ENCODE measurements at regions not wholly inside any gene's neighbourhood (a gene's known extent, or its start where the extent isn't known, plus 50 kb on each side); places are given as distances from the start of the nearest gene placed in this dataset.
"Not testable (repeated sequence)": the region's sequence is repeated elsewhere in the genome, so short reads cannot be mapped to it uniquely, and the experiment has no call there.

DNA sequence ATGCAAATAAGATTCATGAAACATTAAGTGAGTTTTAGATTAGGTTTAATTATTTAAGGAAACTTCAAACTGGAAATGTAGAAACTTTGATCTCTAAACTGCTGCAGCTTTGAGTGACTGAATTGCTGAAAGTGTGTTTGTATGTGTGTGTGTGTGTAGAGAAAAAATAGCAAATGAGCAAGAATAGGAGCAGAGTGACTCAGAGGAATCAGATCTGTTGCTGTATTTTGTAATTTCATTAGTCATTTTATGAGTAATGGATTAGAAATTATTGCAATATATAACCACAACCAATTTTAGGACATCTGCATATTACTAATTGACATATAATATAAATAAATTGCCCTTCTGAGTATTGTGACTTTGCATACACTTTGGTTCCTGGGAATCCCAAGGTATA is 52.8 kb upstream of the SLC9A9 start:
- Histone ChIP-seq H3K27me3 (replicated peaks; ENCODE audit: control insufficient read depth, insufficient read depth, low read length) (no peaks in the 10 kb centered on the region), H3K4me1 (ENCODE audit: control insufficient read depth, insufficient read depth, low read length) (peaks cover 26% of the 10 kb centered on the region), H3K36me3 (ENCODE audit: control insufficient read depth, insufficient read depth, low read length, severe bottlenecking) (no peaks in the 10 kb centered on the region), H3K9ac (ENCODE audit: low read length) (no peak overlapping the region), H3K4me3 (ENCODE audit: low read length) (no peak overlapping the region), H3K9me3 (ENCODE audit: control insufficient read depth, low read length) (no peaks in the 10 kb centered on the region)
- peak; percentile 82 for DNase-seq (ENCODE audit: low read depth)

DNA sequence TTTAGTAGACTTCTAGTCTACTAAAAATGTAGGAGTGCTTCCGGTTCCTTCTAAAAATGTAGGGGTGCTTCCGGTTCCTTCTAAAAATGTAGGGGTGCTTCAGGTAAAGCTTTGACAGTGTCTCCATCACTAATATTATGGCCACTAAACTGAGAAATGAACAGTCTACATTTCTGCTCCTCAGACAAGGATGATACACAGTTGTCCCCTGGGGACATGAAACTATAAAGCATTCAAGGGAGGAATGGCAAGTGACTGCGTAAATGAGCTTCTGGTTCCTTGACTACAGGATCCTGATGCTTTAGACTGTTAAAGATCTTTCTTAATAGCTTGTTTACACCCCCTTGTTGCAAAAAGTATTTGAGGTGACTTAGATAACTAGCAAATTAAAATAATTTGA is 53.9 kb upstream of the SLC9A9 start:
- Histone ChIP-seq H3K9me3 (ENCODE audit: control insufficient read depth, low read length) (no peaks in the 10 kb centered on the region), H3K9ac (ENCODE audit: low read length) (no peak overlapping the region), H3K4me1 (ENCODE audit: control insufficient read depth, insufficient read depth, low read length) (peaks cover 24% of the 10 kb centered on the region), H3K4me3 (ENCODE audit: low read length) (no peak overlapping the region), H3K27me3 (replicated peaks; ENCODE audit: control insufficient read depth, insufficient read depth, low read length) (no peaks in the 10 kb centered on the region), H3K36me3 (ENCODE audit: control insufficient read depth, insufficient read depth, low read length, severe bottlenecking) (no peaks in the 10 kb centered on the region)
- DNase-seq (ENCODE audit: low read depth): no peak

DNA sequence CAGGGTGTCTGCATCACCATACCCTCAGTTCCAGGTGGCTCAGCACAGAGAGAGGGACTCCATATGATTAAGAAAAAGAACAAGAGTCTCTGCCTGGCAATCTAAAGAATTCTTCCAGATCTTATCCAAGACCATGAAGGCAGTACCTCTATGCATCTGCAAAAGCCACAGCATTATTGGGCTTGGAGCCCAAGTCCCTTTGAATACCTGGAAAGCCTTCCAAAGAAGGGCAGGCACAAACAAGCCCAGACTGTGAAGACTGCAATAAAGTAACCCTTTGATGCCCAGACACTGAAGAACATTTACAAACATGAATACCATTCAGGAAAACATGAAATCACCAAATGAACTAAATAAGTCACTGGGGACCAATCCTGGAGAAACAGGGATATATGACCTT is 60.9 kb upstream of the DIPK2A start:
- Histone ChIP-seq H3K9me3 (ENCODE audit: control insufficient read depth, low read length) (no peaks in the 10 kb centered on the region), H3K27me3 (replicated peaks; ENCODE audit: control insufficient read depth, insufficient read depth, low read length) (no peaks in the 10 kb centered on the region), H3K36me3 (ENCODE audit: control insufficient read depth, insufficient read depth, low read length, severe bottlenecking) (no peaks in the 10 kb centered on the region), H3K4me3 (ENCODE audit: low read length) (no peak overlapping the region), H3K4me1 (ENCODE audit: control insufficient read depth, insufficient read depth, low read length) (no peaks in the 10 kb centered on the region), H3K9ac (ENCODE audit: low read length) (no peak overlapping the region)
- DNase-seq (ENCODE audit: low read depth): no peak

DNA sequence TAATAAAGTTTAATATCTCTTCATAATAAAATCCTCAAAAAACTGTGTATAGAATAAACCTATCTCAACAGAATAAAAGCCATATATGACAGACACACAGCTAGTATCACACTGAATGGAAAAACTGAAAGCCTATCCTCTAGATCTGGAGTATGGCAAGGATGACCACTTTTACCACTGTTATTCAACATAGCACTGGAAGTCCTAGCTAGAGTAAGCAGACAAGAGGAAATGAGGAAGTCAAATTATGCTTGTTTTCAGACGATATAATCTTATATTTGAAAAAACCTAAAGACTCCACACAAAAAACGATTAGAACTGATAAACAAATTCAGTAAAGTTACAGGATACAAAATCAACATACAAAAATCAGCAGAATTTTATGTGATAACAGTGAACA is 57.4 kb upstream of the DIPK2A start:
- no peaks in the 10 kb centered on the region for H3K36me3 ChIP-seq (ENCODE audit: control insufficient read depth, insufficient read depth, low read length, severe bottlenecking)
- no peak for DNase-seq (ENCODE audit: low read depth)
- no peaks in the 10 kb centered on the region for H3K4me1 ChIP-seq (ENCODE audit: control insufficient read depth, insufficient read depth, low read length)
- no peak overlapping the region for H3K9ac ChIP-seq (ENCODE audit: low read length)
- H3K4me3 ChIP-seq (ENCODE audit: low read length): no peak overlapping the region
- no peaks in the 10 kb centered on the region for H3K27me3 ChIP-seq (replicated peaks; ENCODE audit: control insufficient read depth, insufficient read depth, low read length)
- no peaks in the 10 kb centered on the region for H3K9me3 ChIP-seq (ENCODE audit: control insufficient read depth, low read length)

DNA sequence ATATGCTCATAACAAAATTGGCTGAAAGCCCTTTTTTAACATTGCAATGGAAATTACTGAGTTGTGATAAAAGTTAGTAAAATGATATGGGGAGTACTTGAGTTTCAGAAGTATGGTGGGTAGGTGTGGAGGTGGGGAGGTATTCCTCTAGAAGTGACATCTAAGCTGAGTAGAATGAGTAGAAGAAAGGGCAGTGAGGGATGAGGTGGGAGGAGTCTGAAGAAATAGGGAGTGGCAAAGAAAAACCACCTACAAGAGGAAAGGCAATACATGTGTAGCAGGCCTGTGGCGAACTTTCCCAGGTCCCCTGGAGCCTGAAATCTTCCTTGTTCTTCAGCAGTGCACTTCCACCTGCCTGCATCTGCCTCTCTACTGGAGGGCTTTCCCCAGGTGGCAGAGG is 52.8 kb upstream of the DIPK2A start:
- no peak for DNase-seq (ENCODE audit: low read depth)

DNA sequence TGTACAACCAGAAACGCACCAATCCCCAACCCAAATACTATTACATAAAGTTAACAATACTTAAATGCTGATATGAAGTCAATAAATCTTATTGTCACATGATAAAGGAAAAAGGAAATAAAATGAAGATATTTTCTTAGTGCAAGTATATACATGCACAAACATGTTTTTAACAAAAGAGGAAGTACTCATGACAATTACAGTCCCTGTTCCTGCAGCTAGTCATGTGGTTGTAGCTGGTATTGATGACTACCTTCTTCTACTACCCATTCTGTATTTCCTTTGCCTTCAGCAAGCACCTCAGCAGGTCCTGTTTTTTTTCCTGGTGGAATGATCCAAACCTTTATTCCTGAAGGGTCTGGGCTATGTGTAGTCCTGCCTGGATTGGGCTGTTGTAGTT is 50.4 kb upstream of the DIPK2A start:
- not testable (repeated sequence) for H3K27me3 ChIP-seq (replicated peaks; ENCODE audit: control insufficient read depth, insufficient read depth, low read length); H3K9ac ChIP-seq (ENCODE audit: low read length); H3K4me1 ChIP-seq (ENCODE audit: control insufficient read depth, insufficient read depth, low read length); H3K9me3 ChIP-seq (ENCODE audit: control insufficient read depth, low read length); H3K36me3 ChIP-seq (ENCODE audit: control insufficient read depth, insufficient read depth, low read length, severe bottlenecking); H3K4me3 ChIP-seq (ENCODE audit: low read length); DNase-seq (ENCODE audit: low read depth)

More for the DNA sequence above, 52.8 kb upstream of the DIPK2A start:
- Histone ChIP-seq H3K36me3 (ENCODE audit: control insufficient read depth, insufficient read depth, low read length, severe bottlenecking) (no peaks in the 10 kb centered on the region), H3K4me3 (ENCODE audit: low read length) (no peak overlapping the region), H3K9ac (ENCODE audit: low read length) (no peak overlapping the region), H3K4me1 (ENCODE audit: control insufficient read depth, insufficient read depth, low read length) (no peaks in the 10 kb centered on the region), H3K27me3 (replicated peaks; ENCODE audit: control insufficient read depth, insufficient read depth, low read length) (no peaks in the 10 kb centered on the region), H3K9me3 (ENCODE audit: control insufficient read depth, low read length) (no peaks in the 10 kb centered on the region)

Data from adipocyte (in vitro differentiated cells).